ENCODE measurements at regions not wholly inside any gene's neighbourhood (a gene's known extent, or its start where the extent isn't known, plus 50 kb on each side); places are given as distances from the start of the nearest gene placed in this dataset.
"Not testable (repeated sequence)": the region's sequence is repeated elsewhere in the genome, so short reads cannot be mapped to it uniquely, and the experiment has no call there.

DNA sequence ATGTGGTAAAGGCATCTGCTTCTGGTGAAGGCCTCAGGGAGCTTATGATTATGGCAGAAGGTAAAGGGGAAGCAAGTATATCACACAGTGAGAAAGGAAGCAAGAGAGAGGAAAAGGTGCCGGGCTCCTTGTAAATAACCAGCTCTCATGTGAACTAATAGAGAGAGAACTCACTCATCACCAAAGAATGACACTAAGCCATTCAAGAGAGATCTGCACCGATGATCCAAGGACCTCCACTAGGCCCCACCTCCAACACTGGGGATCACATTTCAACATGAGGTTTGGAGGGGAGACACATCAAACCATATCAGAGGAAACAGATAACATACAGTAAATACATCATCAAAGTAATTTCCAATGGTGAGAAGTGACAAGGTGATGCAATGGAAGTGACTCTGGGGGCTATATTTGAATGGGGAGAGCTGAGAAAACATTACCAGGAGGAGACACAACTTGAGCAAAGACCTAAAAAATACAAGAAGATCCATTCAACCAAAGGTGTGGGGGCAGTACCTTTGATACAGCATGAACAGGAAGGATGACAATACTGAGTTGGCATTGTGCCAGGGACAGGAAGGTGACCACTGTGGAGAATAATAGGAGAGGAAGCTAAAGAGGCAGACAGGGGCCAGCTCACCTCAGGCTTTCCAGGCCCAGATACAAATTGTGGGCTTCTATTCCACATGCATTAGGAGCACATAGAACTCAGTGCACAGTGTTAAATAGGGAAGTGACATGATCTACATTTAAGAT lies 134.4 kb upstream of the GRIP1 start:
- intact Hi-C loops (cut with micrococcal nuclease) = no loop called here
- no peak for TF ChIP-seq CTCF (IDR thresholded peaks at IDR 0.05; ENCODE audit: borderline replicate concordance)
- no peak for DNase-seq
- Histone ChIP-seq H3K36me3 (no peaks in the 10 kb centered on the region), H3K27ac (replicated peaks) (no peak overlapping the region), H3K4me1 (no peaks in the 10 kb centered on the region), H3K9me3 (replicated peaks) (no peaks in the 10 kb centered on the region), H3K27me3 (ENCODE audit: low read depth) (no peaks in the 10 kb centered on the region), H3K4me3 (no peak overlapping the region)

- intact Hi-C loops (cut with micrococcal nuclease) = no loop called here
- TF ChIP-seq CTCF (IDR thresholded peaks at IDR 0.05; ENCODE audit: borderline replicate concordance) = no peak
- Histone ChIP-seq H3K27me3 (ENCODE audit: low read depth) (no peaks in the 10 kb centered on the region), H3K9me3 (replicated peaks) (no peaks in the 10 kb centered on the region), H3K27ac (replicated peaks) (no peak overlapping the region), H3K4me3 (no peak overlapping the region), H3K36me3 (no peaks in the 10 kb centered on the region), H3K4me1 (peaks cover 7% of the 10 kb centered on the region)
- no peak for DNase-seq
Measured at GRCh38 chr12:66819587-66819986, 140.7 kb upstream of the GRIP1 start.

- Histone ChIP-seq H3K27ac (replicated peaks) (no peak overlapping the region), H3K9me3 (replicated peaks) (no peaks in the 10 kb centered on the region), H3K27me3 (ENCODE audit: low read depth) (no peaks in the 10 kb centered on the region), H3K36me3 (no peaks in the 10 kb centered on the region), H3K4me3 (no peak overlapping the region), H3K4me1 (peaks cover 7% of the 10 kb centered on the region)
- no peak for TF ChIP-seq CTCF (IDR thresholded peaks at IDR 0.05; ENCODE audit: borderline replicate concordance)
- intact Hi-C loops (cut with micrococcal nuclease) = no loop called here
- DNase-seq = no peak
Measured at GRCh38 chr12:66822961-66823360, 144.1 kb upstream of the GRIP1 start.

DNA sequence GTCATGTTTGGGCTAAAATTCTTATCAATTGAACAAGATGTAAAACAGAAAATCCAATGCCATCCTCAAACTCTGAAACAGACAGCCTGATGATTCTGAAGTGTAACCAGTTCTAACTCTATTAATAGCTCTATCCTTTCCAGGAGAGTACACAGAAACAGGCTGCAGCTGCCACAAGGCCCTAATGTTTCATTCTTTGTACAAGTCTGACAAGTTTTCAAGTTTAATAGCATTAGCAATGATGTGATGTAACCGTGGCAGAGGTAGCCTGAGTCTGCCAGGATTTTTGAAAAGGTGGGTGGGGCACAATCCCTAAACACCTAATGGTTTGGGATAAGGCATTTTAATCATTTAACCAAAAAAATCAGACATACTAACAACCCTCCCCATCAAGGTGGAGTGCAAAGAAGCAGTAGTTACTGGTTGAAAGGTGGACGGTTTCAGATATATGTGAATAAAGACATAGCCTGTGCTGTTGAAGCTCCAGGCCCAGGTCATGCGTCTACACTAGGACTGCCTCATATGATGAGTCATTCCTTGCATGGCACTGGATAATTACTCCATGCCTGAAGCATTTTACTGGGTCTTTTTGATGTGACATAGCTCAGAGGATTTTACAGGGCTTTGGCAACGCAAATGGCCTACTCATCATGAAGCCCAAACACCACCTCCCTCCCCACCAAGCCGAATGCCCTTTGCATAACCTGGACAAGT lies 145.1 kb upstream of the GRIP1 start:
- Histone ChIP-seq H3K4me3 (no peak overlapping the region), H3K27me3 (ENCODE audit: low read depth) (no peaks in the 10 kb centered on the region), H3K9me3 (replicated peaks) (no peaks in the 10 kb centered on the region), H3K4me1 (peaks cover 7% of the 10 kb centered on the region), H3K27ac (replicated peaks) (no peak overlapping the region), H3K36me3 (no peaks in the 10 kb centered on the region)
- DNase-seq = no peak
- intact Hi-C loops (cut with micrococcal nuclease) = no loop called here
- TF ChIP-seq CTCF (IDR thresholded peaks at IDR 0.05; ENCODE audit: borderline replicate concordance) = no peak

DNA sequence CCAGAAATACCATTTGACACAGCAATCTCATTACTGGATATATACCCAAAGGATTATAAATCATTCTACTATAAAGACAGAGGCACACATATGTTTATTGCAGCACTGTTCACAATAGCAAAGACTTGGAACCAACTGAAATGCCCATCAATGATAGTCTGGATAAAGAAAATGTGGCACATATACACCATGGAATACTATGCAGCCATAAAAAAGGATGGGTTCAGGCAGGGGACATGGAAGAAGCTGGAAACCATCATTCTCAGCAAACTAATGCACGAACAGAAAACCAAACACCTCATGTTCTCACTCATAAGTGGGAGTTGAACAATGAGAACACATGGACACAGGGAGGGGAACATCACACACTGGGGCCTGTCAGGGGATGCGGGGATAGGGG lies 147.0 kb upstream of the GRIP1 start:
- intact Hi-C loops (cut with micrococcal nuclease); H3K4me3 ChIP-seq; H3K36me3 ChIP-seq; H3K4me1 ChIP-seq; H3K27ac ChIP-seq (replicated peaks); H3K27me3 ChIP-seq (ENCODE audit: low read depth); DNase-seq; H3K9me3 ChIP-seq (replicated peaks): not testable (repeated sequence)

- H3K4me1 ChIP-seq = no peaks in the 10 kb centered on the region
- H3K27ac ChIP-seq (replicated peaks) = no peak overlapping the region
- H3K27me3 ChIP-seq (ENCODE audit: low read depth) = no peaks in the 10 kb centered on the region
- no peak for TF ChIP-seq CTCF (IDR thresholded peaks at IDR 0.05; ENCODE audit: borderline replicate concordance)
- no peak for DNase-seq
- intact Hi-C loops (cut with micrococcal nuclease) = no loop called here
- no peaks in the 10 kb centered on the region for H3K9me3 ChIP-seq (replicated peaks)
- no peaks in the 10 kb centered on the region for H3K36me3 ChIP-seq
- H3K4me3 ChIP-seq = no peak overlapping the region
Measured at GRCh38 chr12:66829660-66830325, 150.9 kb upstream of the GRIP1 start.

Measured in left ventricle myocardium inferior (tissue), 1 donor.